ENCODE measurements at regions not wholly inside any gene's neighbourhood (a gene's known extent, or its start where the extent isn't known, plus 50 kb on each side); places are given as distances from the start of the nearest gene placed in this dataset.

- no peak overlapping the region for H3K4me3 ChIP-seq (ENCODE audit: low read depth, low read length)
- no peak for DNase-seq (ENCODE audit: low read depth, low spot score)
- in situ Hi-C loops (cut with HindIII; ENCODE audit: low sequenced_read_pairs) = no loop called here
- no peak for TF ChIP-seq CTCF (IDR thresholded peaks at IDR 0.05; ENCODE audit: low read depth, low read length)
Observed at GRCh38 chr13:33578786-33579185, 239.2 kb upstream of the RFC3 start.

GRCh38 chr13:33582121-33582520 is 235.8 kb upstream of the RFC3 start:
- no peak for DNase-seq (ENCODE audit: low read depth, low spot score)
- no peak overlapping the region for H3K4me3 ChIP-seq (ENCODE audit: low read depth, low read length)
- in situ Hi-C loops (cut with HindIII; ENCODE audit: low sequenced_read_pairs) = no loop called here
- TF ChIP-seq CTCF (IDR thresholded peaks at IDR 0.05; ENCODE audit: low read depth, low read length) = no peak

- DNase-seq (ENCODE audit: low read depth, low spot score) = no peak
- in situ Hi-C loops (cut with HindIII; ENCODE audit: low sequenced_read_pairs) = no loop called here
- H3K4me3 ChIP-seq (ENCODE audit: low read depth, low read length) = no peak overlapping the region
- TF ChIP-seq CTCF (IDR thresholded peaks at IDR 0.05; ENCODE audit: low read depth, low read length) = no peak
Observed at GRCh38 chr13:33583398-33583797, 234.6 kb upstream of the RFC3 start.

- in situ Hi-C loops (cut with HindIII; ENCODE audit: low sequenced_read_pairs) = no loop called here
- no peak for DNase-seq (ENCODE audit: low read depth, low spot score)
- no peak for TF ChIP-seq CTCF (IDR thresholded peaks at IDR 0.05; ENCODE audit: low read depth, low read length)
- no peak overlapping the region for H3K4me3 ChIP-seq (ENCODE audit: low read depth, low read length)
Observed at GRCh38 chr13:33590936-33591335, 227.0 kb upstream of the RFC3 start.

GRCh38 chr13:33606692-33607091 is 211.3 kb upstream of the RFC3 start:
- no peak overlapping the region for H3K4me3 ChIP-seq (ENCODE audit: low read depth, low read length)
- in situ Hi-C loops (cut with HindIII; ENCODE audit: low sequenced_read_pairs) = no loop called here
- peak; percentile 12 for DNase-seq (ENCODE audit: low read depth, low spot score)
- TF ChIP-seq CTCF (IDR thresholded peaks at IDR 0.05; ENCODE audit: low read depth, low read length) = no peak

GRCh38 chr13:33610438-33611120 is 207.4 kb upstream of the RFC3 start:
- DNase-seq (ENCODE audit: low read depth, low spot score) = peak; percentile 47
- peak overlapping the region; percentile 19 for H3K4me3 ChIP-seq (ENCODE audit: low read depth, low read length)
- in situ Hi-C loops (cut with HindIII; ENCODE audit: low sequenced_read_pairs) = no loop called here
- TF ChIP-seq CTCF (IDR thresholded peaks at IDR 0.05; ENCODE audit: low read depth, low read length) = no peak

Measured in astrocyte of the spinal cord (primary cell).